Osteoblast (primary cell): ENCODE measurements at regions not wholly inside any gene's neighbourhood (a gene's known extent, or its start where the extent isn't known, plus 50 kb on each side); places are given as distances from the start of the nearest gene placed in this dataset.

Source experiments
- DNase-seq: peaks from one replicate; pipeline ENCODE4 v3.0.0; 2011; ENCODE audit warnings: low spot score, mixed read lengths; ENCODE audit not compliant: insufficient read length; ENCODE audit errors: missing footprints
- H2AFZ ChIP-seq: 2 replicates; pipeline ENCODE4 v1.6.0; 2011; ENCODE audit warnings: mild to moderate bottlenecking, low read length
- H3K27ac ChIP-seq: 2 replicates; pipeline ENCODE4 v1.5.1; 2011; ENCODE audit warnings: mild to moderate bottlenecking, low read depth, low read length, moderate library complexity
- H3K27me3 ChIP-seq: 2 replicates; pipeline ENCODE4 v1.6.0; 2012; ENCODE audit warnings: mild to moderate bottlenecking, control low read depth, inconsistent platforms, low read length, moderate library complexity; ENCODE audit not compliant: insufficient read depth
- H3K36me3 ChIP-seq: 2 replicates; pipeline ENCODE4 v1.5.1; 2011; ENCODE audit warnings: mild to moderate bottlenecking, low read length, control low read depth, moderate library complexity; ENCODE audit not compliant: insufficient read depth
- H3K4me1 ChIP-seq: 2 replicates; pipeline ENCODE4 v1.5.1; 2011; ENCODE audit warnings: mild to moderate bottlenecking, low read length, control low read depth, moderate library complexity; ENCODE audit not compliant: insufficient read depth
- H3K4me2 ChIP-seq: 2 replicates; pipeline ENCODE4 v1.6.0; 2011; ENCODE audit warnings: mild to moderate bottlenecking, low read length; ENCODE audit not compliant: insufficient read depth
- H3K4me3 ChIP-seq: fragments of 200-600 bp; sonication (generic); 3 replicates; pipeline ENCODE4 v1.5.1; 2012; ENCODE audit warnings: mild to moderate bottlenecking, low read length, inconsistent platforms; ENCODE audit not compliant: insufficient read depth
- H3K79me2 ChIP-seq: 2 replicates; pipeline ENCODE4 v1.6.0; 2012; ENCODE audit warnings: mild to moderate bottlenecking, low read length, control low read depth, inconsistent platforms; ENCODE audit not compliant: insufficient read depth
- H3K9me3 ChIP-seq: 2 replicates; pipeline ENCODE4 v1.5.1; 2011; ENCODE audit warnings: low read depth, low read length, control low read depth
- H4K20me1 ChIP-seq: 2 replicates; pipeline ENCODE4 v1.6.0; 2012; ENCODE audit warnings: mild to moderate bottlenecking, low read length, control low read depth; ENCODE audit not compliant: insufficient read depth
- CTCF ChIP-seq: IDR thresholded peaks from 2 replicates; pipeline ENCODE4 v1.5.1; 2011; ENCODE audit warnings: mild to moderate bottlenecking, low read depth, low read length, moderate library complexity; ENCODE audit errors: extremely low read depth

- no peaks in the 10 kb centered on the region for H4K20me1 ChIP-seq
- peak overlapping the region; percentile 30 for H3K27ac ChIP-seq
- no peak for TF ChIP-seq CTCF
- H3K4me2 ChIP-seq, result peak overlapping the region; percentile 65
- peak overlapping the region; percentile 70 for H2AFZ ChIP-seq
- H3K9me3 ChIP-seq, result no peaks in the 10 kb centered on the region
- no peaks in the 10 kb centered on the region for H3K27me3 ChIP-seq
- peaks cover 9% of the 10 kb centered on the region for H3K4me1 ChIP-seq
- no peaks in the 10 kb centered on the region for H3K36me3 ChIP-seq
- peak overlapping the region; percentile 20 for H3K4me3 ChIP-seq
- no peaks in the 10 kb centered on the region for H3K79me2 ChIP-seq
- DNase-seq, result peak; percentile 50
Observed at GRCh38 chr12:94074216-94074979, 74.0 kb upstream of the PLXNC1 start.

GRCh38 chr12:94074980-94075629 lies 73.3 kb upstream of the PLXNC1 start:
- H3K27ac ChIP-seq, result peak overlapping the region; percentile 30
- H3K27me3 ChIP-seq, result no peaks in the 10 kb centered on the region
- H3K36me3 ChIP-seq, result no peaks in the 10 kb centered on the region
- H3K4me3 ChIP-seq, result peak overlapping the region; percentile 20
- no peaks in the 10 kb centered on the region for H3K9me3 ChIP-seq
- peak overlapping the region; percentile 70 for H2AFZ ChIP-seq
- no peaks in the 10 kb centered on the region for H4K20me1 ChIP-seq
- peak; percentile 93 for DNase-seq
- peaks cover 9% of the 10 kb centered on the region for H3K4me1 ChIP-seq
- peak; percentile 91 for TF ChIP-seq CTCF
- H3K79me2 ChIP-seq, result no peaks in the 10 kb centered on the region
- peak overlapping the region; percentile 65 for H3K4me2 ChIP-seq

- Histone ChIP-seq H3K4me3 (no peak overlapping the region), H3K4me2 (no peak overlapping the region), H3K27me3 (no peaks in the 10 kb centered on the region), H4K20me1 (no peaks in the 10 kb centered on the region), H3K9me3 (no peaks in the 10 kb centered on the region), H3K27ac (no peak overlapping the region), H3K79me2 (no peaks in the 10 kb centered on the region), H3K4me1 (peaks cover 9% of the 10 kb centered on the region), H2AFZ (no peak overlapping the region), H3K36me3 (no peaks in the 10 kb centered on the region)
- no peak for TF ChIP-seq CTCF
- no peak for DNase-seq
Observed at GRCh38 chr12:94077209-94077608, 71.2 kb upstream of the PLXNC1 start.

GRCh38 chr12:94078138-94078723 lies 70.1 kb upstream of the PLXNC1 start:
- H3K4me2 ChIP-seq, result no peak overlapping the region
- H3K9me3 ChIP-seq, result no peaks in the 10 kb centered on the region
- H3K27me3 ChIP-seq, result no peaks in the 10 kb centered on the region
- H3K27ac ChIP-seq, result no peak overlapping the region
- H4K20me1 ChIP-seq, result no peaks in the 10 kb centered on the region
- H3K36me3 ChIP-seq, result no peaks in the 10 kb centered on the region
- H3K4me1 ChIP-seq, result peaks cover 9% of the 10 kb centered on the region
- no peak overlapping the region for H2AFZ ChIP-seq
- TF ChIP-seq CTCF, result no peak
- no peak overlapping the region for H3K4me3 ChIP-seq
- H3K79me2 ChIP-seq, result no peaks in the 10 kb centered on the region
- no peak for DNase-seq
